ENCODE measurements at regions not wholly inside any gene's neighbourhood (a gene's known extent, or its start where the extent isn't known, plus 50 kb on each side); places are given as distances from the start of the nearest gene placed in this dataset.

DNA sequence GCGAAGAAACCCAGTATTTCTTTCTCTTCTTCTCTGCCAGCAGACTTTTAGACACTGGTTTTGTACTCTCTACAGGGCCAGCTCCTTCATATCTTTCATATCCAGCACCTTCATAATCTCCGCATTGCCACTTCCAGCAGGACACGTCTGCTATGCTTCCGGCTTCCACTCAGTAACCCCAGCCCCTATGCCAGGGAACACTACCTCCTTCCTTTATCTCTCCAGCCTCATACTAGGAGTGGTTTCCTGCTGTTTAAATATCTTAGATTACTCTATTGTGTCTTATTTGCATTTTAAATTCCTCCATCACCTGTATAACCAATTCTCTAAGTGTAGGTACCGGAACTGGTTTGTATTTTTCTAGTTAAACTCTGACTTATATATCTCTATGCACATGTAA, 667.8 kb upstream of the ID4 start:
- Histone ChIP-seq H3K79me2 (ENCODE audit: low read depth) (no peaks in the 10 kb centered on the region), H3K36me3 (ENCODE audit: low read depth) (no peaks in the 10 kb centered on the region), H3F3A (ENCODE audit: insufficient read depth, low read depth) (no peaks in the 10 kb centered on the region), H4K20me1 (ENCODE audit: insufficient read depth) (no peaks in the 10 kb centered on the region), H3K4me3 (no peak overlapping the region), H3K9me2 (ENCODE audit: insufficient read depth) (no peaks in the 10 kb centered on the region), H3K27me3 (ENCODE audit: insufficient read depth, low read depth) (no peaks in the 10 kb centered on the region), H3K27ac (no peak overlapping the region), H3K9me3 (ENCODE audit: insufficient read depth, low read depth) (no peaks in the 10 kb centered on the region), H3K4me1 (replicated peaks; ENCODE audit: insufficient read depth) (no peaks in the 10 kb centered on the region), H3K4me2 (no peak overlapping the region), H2AFZ (no peak overlapping the region)
- no peak for DNase-seq
- intact Hi-C loops (cut with micrococcal nuclease; ENCODE audit: unreplicated experiment): no loop called here
- no TSS peak for BruUV-seq (replicated peaks)
- POLR2A ChIA-PET (ENCODE audit: unreplicated experiment): no interaction called here
- TF ChIP-seq, protein P1, sequence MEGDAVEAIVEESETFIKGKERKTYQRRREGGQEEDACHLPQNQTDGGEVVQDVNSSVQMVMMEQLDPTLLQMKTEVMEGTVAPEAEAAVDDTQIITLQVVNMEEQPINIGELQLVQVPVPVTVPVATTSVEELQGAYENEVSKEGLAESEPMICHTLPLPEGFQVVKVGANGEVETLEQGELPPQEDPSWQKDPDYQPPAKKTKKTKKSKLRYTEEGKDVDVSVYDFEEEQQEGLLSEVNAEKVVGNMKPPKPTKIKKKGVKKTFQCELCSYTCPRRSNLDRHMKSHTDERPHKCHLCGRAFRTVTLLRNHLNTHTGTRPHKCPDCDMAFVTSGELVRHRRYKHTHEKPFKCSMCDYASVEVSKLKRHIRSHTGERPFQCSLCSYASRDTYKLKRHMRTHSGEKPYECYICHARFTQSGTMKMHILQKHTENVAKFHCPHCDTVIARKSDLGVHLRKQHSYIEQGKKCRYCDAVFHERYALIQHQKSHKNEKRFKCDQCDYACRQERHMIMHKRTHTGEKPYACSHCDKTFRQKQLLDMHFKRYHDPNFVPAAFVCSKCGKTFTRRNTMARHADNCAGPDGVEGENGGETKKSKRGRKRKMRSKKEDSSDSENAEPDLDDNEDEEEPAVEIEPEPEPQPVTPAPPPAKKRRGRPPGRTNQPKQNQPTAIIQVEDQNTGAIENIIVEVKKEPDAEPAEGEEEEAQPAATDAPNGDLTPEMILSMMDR (conservative IDR thresholded peaks at IDR 0.05): no peak
- no peak for TF ChIP-seq EZH2 (IDR thresholded peaks at IDR 0.05; ENCODE audit: low read depth)
- CTCF ChIA-PET: no interaction called here

GRCh38 chr6:19175023-19175422, 662.1 kb upstream of the ID4 start:
- H3K79me2 ChIP-seq (ENCODE audit: low read depth): no peaks in the 10 kb centered on the region
- no TSS peak for BruUV-seq (replicated peaks)
- no peak overlapping the region for H3K27ac ChIP-seq
- no peak overlapping the region for H3K4me2 ChIP-seq
- intact Hi-C loops (cut with micrococcal nuclease; ENCODE audit: unreplicated experiment): no loop called here
- no peaks in the 10 kb centered on the region for H3K9me3 ChIP-seq (ENCODE audit: insufficient read depth, low read depth)
- no peak overlapping the region for H3K4me3 ChIP-seq
- no peak overlapping the region for H2AFZ ChIP-seq
- POLR2A ChIA-PET (ENCODE audit: unreplicated experiment): no interaction called here
- no peak for DNase-seq
- CTCF ChIA-PET: interaction anchor here (0.6 kb wide), 1 partner anchor 248 kb away, joined by 3 read pairs; no protein-coding TSS in a partner anchor
- H3K9me2 ChIP-seq (ENCODE audit: insufficient read depth): no peaks in the 10 kb centered on the region
- no peaks in the 10 kb centered on the region for H4K20me1 ChIP-seq (ENCODE audit: insufficient read depth)
- H3K27me3 ChIP-seq (ENCODE audit: insufficient read depth, low read depth): no peaks in the 10 kb centered on the region
- no peaks in the 10 kb centered on the region for H3K36me3 ChIP-seq (ENCODE audit: low read depth)
- H3K4me1 ChIP-seq (replicated peaks; ENCODE audit: insufficient read depth): no peaks in the 10 kb centered on the region
- TF ChIP-seq, protein P1 (conservative IDR thresholded peaks at IDR 0.05): no peak
- no peak for TF ChIP-seq EZH2 (IDR thresholded peaks at IDR 0.05; ENCODE audit: low read depth)
- no peaks in the 10 kb centered on the region for H3F3A ChIP-seq (ENCODE audit: insufficient read depth, low read depth)

DNA sequence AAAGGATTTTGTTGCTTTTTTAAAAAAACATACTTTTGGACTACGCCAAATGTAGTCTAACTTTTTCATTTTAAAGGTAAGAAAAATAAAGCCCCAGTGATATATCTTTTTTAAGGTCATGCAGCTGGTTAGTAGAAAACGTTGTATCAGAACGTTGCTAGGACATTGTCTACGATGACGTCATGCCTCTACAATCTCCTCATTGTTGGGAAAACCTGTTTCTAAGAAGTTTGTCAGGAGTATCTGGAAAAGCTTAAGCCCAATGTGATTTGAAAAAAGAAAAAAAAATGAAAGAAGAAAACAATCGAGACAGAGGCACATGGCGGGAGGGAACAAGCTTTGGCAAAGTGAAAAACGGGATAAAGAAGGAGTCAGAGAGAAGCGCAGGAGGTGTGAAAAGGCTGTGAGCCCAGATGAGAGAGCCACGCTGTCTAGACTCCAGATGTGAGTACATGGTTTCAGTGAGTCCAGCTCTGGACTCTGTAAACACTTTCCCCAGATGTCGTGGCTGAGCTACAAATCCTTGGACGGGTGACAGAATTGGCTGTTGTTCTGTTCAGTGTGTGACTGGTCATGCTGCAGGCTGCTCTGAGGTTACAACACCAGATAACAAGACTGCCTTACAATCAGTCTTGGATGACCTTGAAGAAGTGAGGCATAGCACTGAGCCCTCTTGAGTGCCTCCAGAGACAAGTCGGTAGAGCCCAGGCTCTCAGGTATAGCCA, 656.7 kb upstream of the ID4 start:
- no peak overlapping the region for H3K4me2 ChIP-seq
- no peaks in the 10 kb centered on the region for H3K79me2 ChIP-seq (ENCODE audit: low read depth)

More for the DNA sequence above, 656.7 kb upstream of the ID4 start:
- no peaks in the 10 kb centered on the region for H4K20me1 ChIP-seq (ENCODE audit: insufficient read depth)
- POLR2A ChIA-PET (ENCODE audit: unreplicated experiment): no interaction called here
- H3K9me2 ChIP-seq (ENCODE audit: insufficient read depth): no peaks in the 10 kb centered on the region
- H3F3A ChIP-seq (ENCODE audit: insufficient read depth, low read depth): no peaks in the 10 kb centered on the region
- DNase-seq: no peak
- no peaks in the 10 kb centered on the region for H3K36me3 ChIP-seq (ENCODE audit: low read depth)
- no peaks in the 10 kb centered on the region for H3K4me1 ChIP-seq (replicated peaks; ENCODE audit: insufficient read depth)
- H3K4me3 ChIP-seq: no peak overlapping the region
- intact Hi-C loops (cut with micrococcal nuclease; ENCODE audit: unreplicated experiment): no loop called here
- TF ChIP-seq EZH2 (IDR thresholded peaks at IDR 0.05; ENCODE audit: low read depth): no peak
- TF ChIP-seq, protein P1 (conservative IDR thresholded peaks at IDR 0.05): no peak
- H2AFZ ChIP-seq: no peak overlapping the region
- no peak overlapping the region for H3K27ac ChIP-seq
- BruUV-seq (replicated peaks): no TSS peak
- CTCF ChIA-PET: interaction anchor here (0.6 kb wide), 1 partner anchor 656 kb away, joined by 7 read pairs; no protein-coding TSS in a partner anchor
- no peaks in the 10 kb centered on the region for H3K27me3 ChIP-seq (ENCODE audit: insufficient read depth, low read depth)
- no peaks in the 10 kb centered on the region for H3K9me3 ChIP-seq (ENCODE audit: insufficient read depth, low read depth)

All from PC-9 (cell line).